DMS 273 treated with DMSO at 0.1 percent for 48 hours (cell line): ENCODE measurements at regions not wholly inside any gene's neighbourhood (a gene's known extent, or its start where the extent isn't known, plus 50 kb on each side); places are given as distances from the start of the nearest gene placed in this dataset.

ENCODE experiments used
- DNase-seq: peaks from one replicate; lab custom pipeline; 2025; lab: John Stamatoyannopoulos, UW

DNA sequence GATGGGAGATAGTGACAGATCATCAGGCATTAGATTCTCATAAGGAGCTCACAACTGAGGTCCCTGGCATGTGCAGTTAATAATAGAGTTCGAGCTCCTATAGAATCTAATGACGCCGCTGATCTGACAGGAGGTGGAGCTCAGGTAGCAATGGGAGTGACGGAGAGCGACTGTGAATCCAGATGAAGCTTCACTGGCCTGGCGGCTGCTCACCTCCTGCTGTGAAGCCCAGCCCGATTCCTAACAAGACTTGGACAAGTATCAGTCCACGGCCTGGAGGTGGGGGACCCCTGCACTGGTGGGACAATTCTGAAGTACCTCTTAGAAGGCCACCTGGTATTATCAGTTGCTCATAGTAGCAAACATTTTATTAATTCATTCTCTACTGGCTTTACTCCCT is 377.9 kb upstream of the ITGA1 start:
- DNase-seq = no peak

DNA sequence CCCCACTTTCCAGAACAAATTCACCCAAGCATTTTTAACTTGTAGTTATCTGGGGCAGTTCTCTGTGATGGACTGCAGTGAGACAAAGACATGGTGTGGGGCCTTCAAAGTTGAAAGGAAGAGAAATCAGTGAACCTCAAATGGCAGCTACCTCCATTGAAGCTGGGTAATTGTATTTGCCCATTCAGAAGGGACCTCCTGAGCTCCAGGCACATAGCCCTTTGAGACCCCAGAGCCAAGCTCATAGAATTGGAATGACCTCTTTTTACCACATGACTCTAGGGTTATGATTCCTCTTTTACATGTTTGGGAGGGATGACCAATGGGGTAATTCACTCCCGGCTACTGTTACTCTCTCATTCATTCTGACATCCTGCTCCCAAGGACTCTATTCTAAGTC is 368.4 kb upstream of the ITGA1 start:
- no peak for DNase-seq

DNA sequence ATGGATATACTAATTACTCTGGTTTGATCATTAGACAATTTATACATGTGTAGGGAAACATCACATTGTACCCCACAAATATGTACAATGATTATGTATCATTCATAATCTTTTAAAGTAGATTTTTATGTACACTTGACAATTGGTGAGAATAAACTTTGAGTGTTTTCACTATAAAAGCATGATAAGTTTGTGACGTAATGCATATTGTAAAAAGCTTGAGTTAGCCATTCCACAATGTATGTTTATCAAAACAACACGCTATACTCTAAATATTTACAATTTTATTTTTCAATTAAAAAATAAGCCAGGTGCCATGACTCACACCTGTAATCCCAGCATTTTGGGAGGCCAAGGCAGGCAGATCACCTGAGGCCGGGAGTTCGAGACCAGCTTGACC is 360.1 kb upstream of the ITGA1 start:
- DNase-seq = no peak

DNA sequence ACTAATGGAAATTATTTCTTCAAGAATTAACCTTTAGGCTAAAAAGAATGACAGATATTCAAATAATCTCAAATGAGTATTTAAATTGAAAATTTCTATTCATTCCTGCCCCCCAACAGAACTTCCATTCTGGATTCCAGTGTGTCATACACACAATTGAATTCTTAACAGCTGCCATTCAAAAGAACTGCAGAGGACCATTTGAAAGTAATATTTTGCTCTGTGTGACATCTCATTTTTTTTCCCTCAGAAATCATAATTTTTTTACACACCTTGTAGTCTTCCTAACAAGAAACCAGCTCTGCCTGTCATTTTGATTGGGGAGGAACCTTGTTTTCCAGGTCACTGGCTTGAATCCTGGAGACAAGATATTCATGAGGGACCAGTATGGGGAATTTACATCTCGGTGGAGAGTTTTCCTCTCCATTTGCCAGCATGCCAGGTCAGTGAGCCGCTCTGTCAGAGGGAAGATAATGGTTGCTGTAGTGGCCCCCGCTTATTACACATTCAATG is 358.7 kb upstream of the ITGA1 start:
- DNase-seq = no peak

DNA sequence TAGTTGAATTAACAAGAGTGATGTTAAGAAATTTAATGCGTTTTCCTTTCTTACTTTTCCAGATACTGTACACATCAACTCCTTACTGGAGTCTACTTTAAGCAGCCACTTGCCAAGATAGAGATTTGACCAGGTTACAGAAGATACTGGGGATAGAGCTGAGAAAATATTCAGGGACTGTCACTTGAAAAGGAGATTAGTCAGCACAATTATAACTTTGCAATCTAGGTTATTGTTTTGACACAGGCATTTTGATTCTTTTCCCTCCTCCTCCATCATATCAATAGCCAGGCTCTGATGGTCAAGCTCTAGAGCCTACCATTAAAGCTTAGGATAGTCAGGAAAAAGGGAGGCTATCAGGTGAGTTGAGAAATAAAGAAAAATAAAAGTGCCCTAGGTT is 345.9 kb upstream of the ITGA1 start:
- DNase-seq = no peak

DNA sequence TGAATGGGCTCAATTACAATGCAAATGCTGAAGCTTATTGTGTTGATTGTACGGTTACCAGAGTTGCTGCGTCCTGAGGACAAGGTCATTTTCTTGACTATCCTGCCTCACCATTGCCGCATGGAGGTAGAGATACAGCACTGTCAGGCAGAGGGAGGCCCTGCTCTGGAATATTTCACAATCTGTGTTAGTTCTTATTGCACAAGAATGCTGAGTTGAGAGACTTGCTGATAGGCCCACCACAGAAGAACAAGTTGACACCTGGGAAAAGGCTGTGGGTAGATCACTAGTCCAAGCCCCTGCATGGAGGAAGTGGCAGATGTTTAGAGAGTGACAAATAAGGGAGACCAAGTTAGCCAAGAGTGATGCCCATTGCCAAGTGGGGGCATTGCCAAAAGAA is 344.5 kb upstream of the ITGA1 start:
- no peak for DNase-seq

DNA sequence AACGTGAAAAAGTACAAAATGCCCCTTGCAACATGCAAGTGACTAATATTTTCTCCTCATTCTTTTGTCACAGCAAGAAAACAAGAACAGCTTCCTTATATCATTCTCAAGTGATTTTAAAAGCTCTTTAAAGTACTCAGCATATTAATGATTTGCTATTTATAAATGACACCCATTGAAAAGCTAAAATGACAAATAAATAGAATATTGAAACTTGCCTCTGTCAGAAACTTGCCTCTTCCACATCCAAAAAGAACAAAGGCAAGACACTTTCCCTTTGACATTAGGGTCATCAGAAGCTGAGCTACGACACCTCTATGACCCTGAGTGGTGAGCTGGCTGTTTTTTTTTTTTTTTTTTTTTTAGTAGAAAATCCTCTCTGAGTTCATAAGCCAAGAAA is 339.6 kb upstream of the ITGA1 start:
- DNase-seq = no peak

DNA sequence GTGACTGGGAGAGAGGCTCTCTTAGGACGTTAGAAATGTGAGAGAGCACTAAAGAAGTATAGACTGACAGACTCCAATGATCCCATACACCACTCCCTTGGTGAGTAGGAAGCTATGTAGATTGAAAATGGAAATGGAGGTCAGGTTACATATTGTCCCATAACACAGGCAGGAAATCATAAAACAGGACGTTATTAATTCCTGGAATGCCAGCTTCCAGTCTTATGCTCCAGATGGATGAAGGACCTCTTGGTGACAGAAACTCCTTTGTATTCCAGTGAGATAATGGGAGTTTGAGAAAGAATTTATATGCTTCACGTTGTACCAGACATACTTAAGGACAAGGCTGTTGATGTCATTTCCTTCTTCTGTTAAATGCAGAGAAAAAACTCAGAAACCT is 338.2 kb upstream of the ITGA1 start:
- no peak for DNase-seq

DNA sequence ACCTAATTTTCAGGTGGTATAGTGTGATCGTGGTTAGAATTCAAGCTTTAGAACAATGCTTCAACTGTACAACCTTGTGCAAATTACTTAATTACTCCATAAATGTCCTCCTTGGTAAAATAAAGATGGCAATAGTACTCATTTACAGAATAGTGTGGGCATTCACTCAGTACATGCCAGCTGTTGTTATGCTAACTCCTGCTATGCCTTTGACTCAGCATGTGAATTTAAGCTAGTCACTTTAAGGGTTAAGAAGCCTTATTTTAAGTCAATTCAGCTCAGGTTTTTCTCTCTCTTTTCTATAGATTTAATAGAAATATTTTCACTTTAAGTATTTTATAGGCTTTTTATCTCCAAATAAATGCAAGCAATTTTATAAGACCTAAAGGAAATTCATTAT is 335.6 kb upstream of the ITGA1 start:
- DNase-seq = no peak

DNA sequence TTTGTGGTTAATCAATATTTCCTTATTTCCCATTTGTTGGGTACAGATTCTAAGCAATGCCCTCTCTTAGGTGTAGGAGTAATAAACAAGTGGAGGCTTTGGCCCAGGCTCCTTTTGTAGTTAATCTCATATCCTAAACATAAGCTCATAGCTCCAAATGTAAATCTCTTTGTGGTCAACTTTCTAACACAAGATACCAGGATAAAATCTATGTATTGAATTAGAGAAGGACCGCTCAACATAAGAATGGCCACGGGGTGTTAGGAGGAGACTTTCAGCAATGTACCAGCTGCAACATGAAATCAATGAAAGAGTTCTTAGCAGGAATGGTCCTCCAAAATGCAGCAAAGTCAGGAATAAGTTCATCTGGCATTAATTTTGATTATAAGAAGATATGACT is 334.5 kb upstream of the ITGA1 start:
- DNase-seq = no peak

DNA sequence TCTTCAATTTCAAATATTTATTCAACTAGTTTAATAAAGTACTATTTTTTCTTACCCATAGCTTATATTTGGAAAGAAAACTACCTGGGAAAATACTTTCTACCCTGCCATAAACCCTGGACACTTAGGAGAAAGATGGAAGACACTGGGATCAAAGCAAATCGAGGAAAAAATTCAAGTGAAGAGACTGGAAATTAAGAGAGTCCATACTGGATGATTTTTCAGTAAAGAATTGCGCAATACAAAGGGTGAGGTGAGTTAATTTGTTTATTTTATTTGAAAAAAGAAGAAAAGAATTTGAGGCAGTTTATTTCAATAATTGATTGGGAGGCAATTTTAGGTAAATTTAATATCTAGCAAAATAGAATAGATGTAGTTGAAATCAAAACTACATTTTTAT is 331.8 kb upstream of the ITGA1 start:
- DNase-seq = no peak

DNA sequence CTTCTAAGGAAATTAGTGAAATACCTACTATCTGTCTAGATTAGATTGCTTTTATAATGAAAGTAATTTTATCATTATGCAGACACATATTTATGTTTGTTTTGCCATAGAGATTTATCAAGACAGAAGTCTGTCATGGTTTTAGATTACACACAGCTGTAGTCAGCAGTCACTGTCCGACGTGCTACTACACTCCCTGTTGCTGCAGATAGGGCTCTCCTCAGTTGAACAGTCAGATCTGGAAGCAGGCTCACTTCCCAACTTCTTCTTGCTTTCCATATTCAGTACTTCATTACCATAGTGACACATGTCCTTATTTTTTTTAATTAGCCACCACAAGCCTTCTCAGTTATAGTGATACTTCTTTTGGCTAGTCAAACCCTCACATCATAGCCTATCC is 329.9 kb upstream of the ITGA1 start:
- DNase-seq = no peak

DNA sequence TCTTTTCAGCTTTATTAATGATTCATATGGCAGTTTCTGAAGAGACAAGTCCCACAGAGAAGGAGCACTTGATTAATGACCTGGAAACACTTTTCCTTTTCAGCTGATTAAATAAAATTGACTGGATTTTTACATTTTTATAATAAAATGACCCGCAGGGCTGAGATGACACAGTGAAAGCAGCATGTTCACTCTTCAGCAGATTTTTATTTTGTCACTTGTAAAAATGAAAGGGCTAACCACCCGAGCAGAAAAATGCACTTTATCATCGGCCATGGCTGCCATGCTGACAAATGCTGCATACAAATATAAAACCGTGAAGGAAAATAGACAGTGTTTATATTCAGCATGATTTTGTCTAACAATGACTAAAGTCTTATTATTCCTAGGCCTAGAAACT is 321.6 kb upstream of the ITGA1 start:
- DNase-seq = no peak

DNA sequence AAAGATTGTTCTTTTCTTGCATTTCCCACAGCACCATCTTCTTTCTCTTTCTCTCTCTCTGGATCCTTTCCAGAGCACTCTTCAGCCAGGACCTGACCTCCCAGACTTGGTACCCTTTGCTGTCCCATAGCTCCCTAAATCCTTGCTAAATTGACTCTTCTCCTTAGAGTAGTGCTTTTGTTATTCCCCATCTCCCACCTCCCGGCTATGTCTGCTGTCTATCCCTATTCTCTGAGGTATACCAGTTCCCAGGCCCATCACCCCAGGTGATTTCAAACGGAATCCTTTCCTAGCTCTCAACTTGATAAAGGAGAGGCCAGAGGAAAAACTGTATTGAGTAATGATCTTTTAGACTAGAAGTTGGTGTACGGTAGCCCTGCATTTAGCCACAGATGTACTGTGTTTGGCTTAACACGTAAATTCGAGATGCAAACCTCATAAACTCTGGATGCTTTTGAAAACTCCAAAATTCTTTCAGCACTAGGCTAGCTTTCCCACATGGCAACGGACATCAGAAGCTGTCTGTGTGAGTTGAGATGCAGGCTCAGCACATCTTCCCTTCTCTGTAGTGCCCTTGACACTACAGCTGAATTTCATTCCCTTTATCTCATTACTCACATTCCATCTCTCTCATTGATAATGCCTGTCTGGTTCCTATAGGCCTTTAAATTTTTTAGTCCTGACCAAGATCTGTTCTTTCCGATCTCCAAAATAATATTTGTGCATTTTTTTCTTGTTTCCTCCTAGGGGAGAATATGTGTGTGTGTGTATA is 320.8 kb upstream of the ITGA1 start:
- no peak for DNase-seq

DNA sequence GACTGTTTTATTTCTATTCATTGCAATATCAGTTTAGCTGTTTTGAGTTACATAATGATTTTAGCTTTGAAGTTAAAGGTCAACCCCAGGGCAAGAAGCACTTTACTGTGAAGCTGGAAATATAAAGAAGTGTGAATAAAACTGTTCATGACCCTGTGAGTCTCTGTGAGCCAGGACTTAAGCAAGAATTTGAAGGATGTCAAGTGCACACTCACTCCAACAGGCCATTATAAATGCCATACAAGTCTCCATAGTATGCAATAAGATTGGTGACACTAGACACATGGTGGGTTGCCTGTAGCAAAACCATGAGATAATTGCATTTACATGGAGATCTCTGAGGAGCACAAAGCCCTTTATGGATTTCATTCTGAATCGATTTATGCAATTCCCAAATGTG is 318.7 kb upstream of the ITGA1 start:
- no peak for DNase-seq

DNA sequence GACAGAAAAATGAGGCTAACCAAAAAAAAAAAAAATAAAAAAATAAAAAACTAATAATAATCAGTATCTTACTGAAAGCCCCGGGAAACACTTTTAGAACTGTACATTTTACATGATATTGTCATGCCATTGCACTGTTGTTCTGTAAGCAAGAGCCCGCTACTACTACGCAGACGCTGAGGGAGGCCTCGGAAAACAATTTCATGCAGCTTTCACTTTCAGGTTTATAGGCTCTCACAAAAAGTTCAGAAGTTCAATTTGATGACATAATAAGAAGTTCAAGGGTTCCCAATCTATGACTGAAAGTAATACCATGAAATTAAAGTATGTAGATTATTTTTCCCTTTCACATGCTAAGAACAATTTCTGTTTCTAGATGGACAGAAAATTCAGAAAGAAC is 318.3 kb upstream of the ITGA1 start:
- DNase-seq = no peak

DNA sequence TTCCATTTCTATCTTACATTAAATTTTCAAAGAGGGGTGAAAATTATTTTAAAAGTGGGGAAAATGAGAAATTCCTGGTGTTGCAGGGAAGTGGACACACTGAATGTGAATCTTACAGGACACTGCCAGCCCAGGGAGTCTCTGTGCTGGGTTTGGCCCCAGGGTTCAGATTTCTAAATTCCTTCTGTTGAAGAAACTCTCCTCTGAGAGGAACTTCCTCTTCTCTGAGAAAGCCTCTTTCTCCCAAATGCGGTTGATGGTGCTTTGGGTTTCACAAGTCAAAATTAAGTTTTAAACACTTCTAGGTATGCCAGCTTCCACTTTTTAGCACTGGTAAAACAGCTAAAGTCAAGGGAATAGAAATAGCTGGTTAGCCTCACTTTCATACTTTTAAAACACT is 317.9 kb upstream of the ITGA1 start:
- DNase-seq = no peak

DNA sequence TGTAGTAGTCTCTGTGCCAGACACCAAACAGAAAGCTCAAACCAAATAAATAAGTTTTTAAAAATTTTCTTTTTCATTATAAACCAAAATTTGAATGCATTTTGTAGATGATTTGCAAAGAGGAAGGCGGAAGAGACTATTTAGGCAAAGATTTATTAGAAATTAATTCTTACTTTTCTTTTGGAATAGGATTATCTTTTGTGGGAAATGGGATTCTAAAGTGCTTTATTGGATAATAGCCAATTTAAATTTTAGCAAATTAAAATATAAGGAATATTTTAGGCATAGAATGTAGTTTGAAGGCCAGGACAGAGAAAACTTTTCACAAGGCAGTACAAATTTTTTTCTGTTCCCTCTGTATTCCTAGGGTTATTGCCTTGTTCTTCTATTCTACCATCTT is 311.4 kb upstream of the ITGA1 start:
- DNase-seq = no peak

DNA sequence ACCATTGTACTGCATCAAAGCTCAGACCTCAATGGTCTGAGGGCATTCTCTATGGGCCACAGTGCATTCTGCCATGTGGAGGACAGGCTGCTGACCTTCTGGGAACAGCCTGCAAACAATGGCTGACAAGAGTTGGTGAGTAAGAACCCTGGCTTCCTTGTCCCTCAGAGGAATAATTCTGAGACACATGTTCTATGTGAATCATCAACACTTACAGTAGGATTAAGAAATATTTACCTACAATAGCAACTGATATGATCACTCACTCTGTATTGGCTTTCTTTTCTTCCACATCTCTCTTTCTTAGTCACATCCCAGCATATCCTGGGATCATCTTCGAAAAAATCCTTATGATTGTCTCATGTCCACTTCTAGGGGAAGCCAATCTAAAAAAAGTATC is 306.5 kb upstream of the ITGA1 start:
- no peak for DNase-seq

DNA sequence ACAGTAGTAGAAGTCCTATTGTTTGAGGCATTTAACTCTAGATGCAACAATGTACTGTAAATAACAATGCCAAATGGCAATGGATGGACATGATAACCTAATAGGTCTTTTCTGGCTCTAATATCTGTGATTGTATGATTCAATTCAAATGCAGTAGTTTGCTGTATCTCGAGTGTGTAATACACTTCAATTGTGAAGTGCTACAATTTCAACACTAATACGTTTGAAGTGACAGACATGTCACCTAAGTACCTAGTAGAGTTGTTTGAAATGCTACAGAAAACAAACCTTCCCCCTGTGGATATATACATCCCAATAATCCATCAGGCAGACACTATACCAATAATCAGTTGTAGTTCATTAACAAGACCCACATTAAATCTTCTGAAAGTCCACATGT is 305.9 kb upstream of the ITGA1 start:
- DNase-seq = no peak

DNA sequence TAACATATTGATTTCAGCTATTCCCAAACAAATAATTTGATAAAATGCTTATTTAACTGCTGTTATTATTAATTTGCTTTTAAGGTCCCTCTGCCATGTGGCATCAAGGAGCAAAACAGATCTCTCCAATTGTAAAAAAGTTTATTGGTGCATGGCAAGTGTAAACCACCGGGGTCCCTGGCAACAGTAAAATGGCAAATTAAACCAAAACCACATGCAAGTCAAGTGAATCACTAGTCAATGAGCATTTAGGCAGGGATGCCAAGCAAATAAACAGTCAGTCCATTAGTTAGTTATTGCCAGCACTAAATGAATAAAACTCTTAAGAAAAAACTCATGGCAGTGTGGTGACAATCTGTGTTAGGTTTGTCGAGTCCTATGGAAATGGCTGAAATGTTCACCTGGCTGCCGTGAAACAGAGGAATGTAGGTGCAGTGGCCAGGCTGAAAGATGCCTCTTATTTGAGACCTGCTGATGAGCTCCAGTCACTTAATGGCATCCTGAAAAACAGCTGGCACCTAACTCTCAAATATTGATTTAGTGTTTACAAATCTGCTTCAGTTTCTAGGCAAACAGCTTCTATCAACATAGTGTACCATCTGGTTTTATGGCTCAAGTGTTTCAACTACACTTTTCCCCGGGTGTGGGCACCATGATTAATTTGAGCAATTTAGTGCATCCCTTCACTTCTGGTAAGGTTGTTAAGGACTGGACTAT is 296.5 kb upstream of the ITGA1 start:
- no peak for DNase-seq

DNA sequence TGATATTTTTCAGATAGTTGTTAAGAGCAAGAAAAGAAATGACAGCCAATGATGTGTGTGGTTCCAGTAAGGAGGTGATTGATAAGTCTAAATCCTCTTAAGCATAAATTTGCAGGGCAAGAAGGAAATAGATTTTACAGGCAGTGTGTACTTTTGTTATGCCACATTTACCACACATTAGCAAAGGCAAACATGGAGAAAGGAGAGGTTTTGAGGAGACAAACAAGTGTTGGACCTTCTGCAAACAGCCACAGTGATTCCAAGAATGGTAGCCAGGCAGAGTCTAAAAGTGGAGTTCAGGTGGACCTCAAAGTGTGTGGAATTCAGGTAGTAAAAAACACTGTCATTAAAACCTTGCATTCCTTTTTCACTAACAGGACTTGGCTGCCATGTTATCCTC is 295.9 kb upstream of the ITGA1 start:
- DNase-seq = no peak

DNA sequence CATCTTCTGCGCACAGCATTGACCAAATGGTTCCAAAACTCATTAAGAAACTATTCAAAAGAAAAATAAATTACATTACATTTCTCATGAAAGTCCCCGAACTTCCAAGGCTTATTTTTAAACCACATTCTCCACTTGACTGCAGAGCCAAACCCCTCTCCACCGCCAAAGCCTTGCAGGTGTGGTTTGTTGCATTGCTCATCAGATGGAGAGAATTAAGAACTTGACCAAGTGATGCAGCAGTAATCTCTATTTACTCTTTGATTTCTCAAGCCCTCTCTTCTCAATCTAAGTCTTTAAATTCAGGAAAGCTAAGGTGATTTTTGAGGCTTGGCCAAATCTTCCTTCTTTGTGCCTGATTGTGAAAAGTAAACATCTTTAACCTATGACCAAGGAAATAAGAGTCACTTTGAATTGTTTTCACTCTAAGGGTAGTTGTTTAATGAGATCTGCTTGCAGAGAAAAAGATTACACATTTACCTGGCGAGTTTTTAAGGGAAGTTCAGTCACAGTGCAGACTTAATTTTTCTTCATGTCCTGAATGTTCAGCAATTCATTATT is 290.5 kb upstream of the ITGA1 start:
- no peak for DNase-seq
